ENCODE measurements at regions not wholly inside any gene's neighbourhood (a gene's known extent, or its start where the extent isn't known, plus 50 kb on each side); places are given as distances from the start of the nearest gene placed in this dataset.

DNA sequence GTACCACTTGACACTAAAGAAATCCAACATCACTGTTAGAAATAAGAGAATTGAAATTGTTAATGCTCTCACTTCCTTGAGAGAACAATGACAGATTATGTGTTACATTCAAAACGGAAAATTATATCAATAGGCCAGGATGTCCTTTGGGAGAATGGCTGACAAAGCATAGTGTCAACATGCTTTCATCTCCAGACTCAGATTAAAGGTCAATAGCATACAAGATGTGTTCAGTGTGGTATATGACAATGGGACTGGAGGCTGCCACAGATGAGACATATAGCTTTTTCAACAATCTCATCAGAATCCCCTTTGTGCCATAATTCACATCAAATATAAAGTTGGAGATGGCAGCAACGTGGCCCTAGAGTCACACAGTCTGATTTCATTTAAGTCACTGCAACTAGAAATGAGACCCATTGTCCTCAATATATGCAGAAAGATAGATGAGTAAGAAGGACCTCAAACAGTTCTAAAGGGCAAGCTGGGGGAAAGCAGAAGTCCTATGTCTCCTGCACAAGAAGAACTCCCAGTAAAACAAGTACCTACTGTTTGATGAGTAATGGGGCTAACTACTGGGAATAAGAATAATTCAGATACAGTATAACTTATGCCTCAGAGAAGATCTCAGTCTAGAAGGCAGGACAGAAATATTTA, 327.9 kb downstream of the TTLL7 start:
- DNase-seq = no peak

GRCh38 chr1:83641796-83642443, 357.0 kb downstream of the TTLL7 start:
- no peak for DNase-seq

DNA sequence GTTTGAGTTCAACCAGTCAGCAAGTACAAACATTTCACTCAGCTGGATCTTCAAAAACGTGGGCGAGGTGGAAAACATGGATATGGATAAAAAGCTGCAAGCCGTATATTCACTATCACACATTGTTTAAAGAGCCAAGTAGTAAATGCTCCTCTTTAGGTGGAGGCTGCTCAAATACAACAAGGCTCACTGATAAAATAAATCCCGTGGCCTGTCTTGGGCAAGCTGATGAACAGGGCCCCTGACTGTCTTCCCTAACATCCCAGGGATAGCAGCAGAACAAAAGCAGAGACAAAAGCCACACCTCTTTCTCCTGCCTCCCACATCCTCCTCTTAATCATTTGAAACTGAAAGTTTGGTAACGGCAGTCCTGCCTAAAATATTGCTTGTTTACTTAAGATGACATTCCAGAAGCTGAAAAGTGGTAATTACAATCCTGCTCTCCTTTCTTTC, 357.7 kb downstream of the TTLL7 start:
- DNase-seq = no peak

DNA sequence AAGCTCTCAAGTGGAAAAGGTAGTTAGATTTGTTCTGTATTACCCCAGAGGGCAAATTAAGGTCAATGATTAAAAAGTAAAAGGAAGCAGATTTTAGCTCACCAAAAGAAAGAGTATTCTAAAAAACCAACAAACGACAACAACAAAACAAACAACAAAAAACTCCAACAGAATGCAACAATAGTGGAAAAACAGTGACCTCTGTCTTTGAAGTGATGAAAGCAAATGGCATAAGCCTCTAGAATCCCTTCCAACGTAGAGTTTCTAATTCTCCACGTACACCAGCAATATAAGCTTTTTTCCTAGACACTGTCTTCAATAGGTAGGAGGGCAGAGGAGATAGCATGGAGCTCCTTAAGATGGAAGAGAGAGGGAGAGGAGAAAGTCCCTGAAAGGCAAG, 359.1 kb downstream of the TTLL7 start:
- no peak for DNase-seq

- no peak for DNase-seq
Measured at GRCh38 chr1:83637586-83637985, 361.3 kb downstream of the TTLL7 start.

DNA sequence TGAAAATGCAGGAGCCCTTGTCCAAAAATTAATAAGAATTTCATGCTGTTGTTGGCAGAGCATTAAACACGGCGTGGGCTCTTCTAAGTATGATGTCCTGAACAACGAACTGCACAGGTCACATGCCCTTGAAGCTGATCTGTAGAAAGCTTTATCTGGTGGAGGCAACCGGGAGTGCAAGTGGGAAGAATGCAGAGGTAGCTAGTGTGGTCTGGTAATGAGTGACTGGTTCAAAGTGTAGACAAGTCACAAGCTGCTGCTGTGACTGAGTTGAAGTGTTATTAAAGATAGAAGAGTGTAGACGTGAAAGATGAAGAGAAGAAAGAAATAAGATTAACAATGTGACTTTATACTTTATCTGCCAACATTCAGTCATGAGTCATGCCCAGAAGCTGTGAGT, 361.9 kb downstream of the TTLL7 start:
- DNase-seq = no peak

GRCh38 chr1:83632906-83633305, 366.0 kb downstream of the TTLL7 start:
- no peak for DNase-seq

DNA sequence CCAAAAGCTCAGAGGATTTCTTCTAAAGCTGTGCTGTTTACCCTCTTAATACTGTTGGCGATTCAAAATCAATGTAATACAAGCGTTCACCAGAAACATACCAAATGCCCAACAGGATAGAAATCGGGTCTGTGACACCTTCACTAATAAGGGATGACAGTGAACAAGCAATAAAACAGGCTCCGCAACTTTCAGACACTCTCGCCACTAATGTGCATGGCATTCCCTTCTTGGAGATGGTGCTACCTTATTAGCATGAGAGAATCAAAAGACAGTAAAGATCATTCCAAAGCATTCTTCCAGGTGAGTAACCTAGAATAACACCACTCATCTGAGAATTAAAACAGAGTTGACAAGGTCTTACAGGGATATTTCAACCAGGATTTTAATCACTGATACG, 367.1 kb downstream of the TTLL7 start:
- no peak for DNase-seq

GRCh38 chr1:83627045-83627444, 371.9 kb downstream of the TTLL7 start:
- DNase-seq = no peak

GRCh38 chr1:83626603-83627002, 372.3 kb downstream of the TTLL7 start:
- DNase-seq = no peak

- no peak for DNase-seq
Measured at GRCh38 chr1:83625646-83626045, 373.3 kb downstream of the TTLL7 start.

DNA sequence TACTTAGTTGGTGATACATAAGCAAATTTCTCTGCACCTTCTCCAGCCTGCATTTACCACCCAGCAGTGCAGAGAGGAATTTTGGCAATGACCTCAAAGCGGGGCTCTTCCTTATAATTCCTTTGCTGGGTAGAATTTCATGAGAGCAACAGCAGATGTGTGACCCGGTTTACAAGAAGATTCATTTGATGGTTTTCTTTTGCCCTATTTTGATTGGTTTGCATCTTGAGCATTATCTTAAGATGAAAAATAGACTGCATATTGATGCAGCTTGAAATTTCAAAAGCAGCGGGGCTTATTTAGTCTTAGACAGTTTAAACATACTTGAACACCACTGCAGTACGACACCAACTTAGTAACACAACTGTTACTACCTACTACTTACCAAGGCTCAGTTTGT, 378.9 kb downstream of the TTLL7 start:
- no peak for DNase-seq

GRCh38 chr1:83619170-83619896, 379.6 kb downstream of the TTLL7 start:
- DNase-seq = no peak

DNA sequence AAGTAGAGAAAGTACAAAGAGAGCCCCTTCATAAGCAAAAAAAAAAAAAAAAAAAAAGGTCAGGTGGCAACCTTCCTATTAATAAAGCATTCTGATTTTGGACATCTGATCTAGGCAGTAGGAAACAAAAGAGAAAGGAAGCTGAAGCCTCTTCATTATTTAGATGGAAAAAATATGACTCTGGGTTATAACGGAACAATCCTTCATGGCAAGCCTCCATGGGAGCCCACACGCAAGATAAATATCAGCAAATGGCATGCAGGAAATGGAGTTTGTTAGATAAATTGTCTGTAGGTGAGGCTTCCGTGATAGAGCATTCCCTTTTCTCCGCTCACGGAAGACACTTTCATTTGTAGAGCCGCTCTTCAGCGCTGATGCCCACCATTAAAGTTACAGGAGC, 381.0 kb downstream of the TTLL7 start:
- no peak for DNase-seq

DNA sequence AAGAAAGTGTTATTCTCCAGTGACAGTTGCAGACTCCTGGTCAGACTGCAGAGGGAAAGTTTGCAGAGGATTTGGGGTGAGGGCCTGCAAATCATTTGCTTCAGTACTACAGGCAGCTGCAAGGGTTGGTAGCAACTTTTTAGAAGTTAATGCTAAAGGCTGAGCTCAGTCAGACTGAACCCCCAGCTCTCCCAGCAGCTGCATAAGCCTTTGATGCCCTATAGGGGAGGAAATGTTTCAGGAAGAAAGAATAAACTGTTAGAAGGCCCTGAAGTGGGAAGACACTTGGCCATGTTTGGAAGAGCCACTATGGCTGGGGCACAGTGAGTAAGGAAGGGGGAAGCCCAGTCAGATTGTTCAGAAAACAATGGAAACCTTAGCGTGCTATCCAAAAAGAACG, 383.6 kb downstream of the TTLL7 start:
- DNase-seq = no peak

- DNase-seq = no peak
Measured at GRCh38 chr1:83606416-83606955, 392.4 kb downstream of the TTLL7 start.

DNA sequence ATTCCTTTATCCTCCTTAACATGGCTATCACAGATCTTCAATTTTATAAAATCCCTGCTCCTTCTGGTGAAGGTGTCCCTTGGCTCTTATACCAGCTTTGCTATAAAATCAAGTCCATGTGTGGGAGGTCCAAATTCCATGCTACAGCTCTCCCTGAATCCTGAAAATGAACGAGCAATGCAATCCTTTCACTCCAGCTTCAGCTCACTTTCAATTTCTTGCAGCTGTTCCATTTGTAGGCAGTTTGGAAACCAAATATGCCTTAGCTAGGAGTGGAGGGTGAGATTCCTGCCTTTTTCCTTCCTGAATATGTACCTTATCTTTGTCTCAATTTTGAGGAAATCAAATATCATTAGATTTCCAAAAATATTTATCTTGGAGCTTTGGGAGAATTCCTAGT, 402.6 kb downstream of the TTLL7 start:
- DNase-seq = no peak

DNA sequence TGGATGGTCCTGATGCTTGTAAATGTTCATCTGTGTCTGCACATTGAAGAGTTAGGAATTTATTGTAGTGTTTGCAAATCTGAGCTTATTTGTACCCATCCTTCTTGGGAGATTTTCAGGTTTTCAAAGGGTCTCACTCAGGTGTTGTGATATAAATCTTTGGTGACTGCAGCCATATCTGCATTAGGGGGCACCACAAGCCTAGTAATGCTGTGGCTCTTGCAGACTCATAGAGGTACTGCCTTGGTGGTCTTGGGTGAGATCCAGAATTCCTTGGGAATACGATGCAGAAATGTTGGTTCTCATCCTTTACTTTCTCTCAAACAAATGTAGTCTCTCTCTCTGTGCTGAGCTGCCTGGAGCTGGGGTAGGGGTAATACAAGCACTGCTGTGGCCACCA, 405.9 kb downstream of the TTLL7 start:
- no peak for DNase-seq

DNA sequence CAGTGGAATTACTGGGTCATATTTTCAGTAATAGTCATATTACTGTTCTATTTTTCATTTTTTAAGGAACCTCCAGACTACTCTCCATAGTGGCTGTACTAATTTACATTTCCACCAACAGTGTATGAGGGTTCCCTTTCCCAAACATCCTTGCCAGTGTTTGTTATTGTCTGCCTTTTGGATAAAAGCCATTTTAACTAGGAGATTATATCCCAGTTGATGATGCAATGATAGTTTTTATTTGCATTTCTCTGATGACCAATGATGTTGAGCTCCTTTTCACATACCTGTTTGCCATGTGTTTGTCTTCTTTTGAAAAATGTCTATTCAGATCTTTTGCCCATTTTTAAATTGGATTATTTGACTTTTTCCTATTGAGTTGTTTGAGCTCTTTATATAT, 410.8 kb downstream of the TTLL7 start:
- DNase-seq = no peak

DNA sequence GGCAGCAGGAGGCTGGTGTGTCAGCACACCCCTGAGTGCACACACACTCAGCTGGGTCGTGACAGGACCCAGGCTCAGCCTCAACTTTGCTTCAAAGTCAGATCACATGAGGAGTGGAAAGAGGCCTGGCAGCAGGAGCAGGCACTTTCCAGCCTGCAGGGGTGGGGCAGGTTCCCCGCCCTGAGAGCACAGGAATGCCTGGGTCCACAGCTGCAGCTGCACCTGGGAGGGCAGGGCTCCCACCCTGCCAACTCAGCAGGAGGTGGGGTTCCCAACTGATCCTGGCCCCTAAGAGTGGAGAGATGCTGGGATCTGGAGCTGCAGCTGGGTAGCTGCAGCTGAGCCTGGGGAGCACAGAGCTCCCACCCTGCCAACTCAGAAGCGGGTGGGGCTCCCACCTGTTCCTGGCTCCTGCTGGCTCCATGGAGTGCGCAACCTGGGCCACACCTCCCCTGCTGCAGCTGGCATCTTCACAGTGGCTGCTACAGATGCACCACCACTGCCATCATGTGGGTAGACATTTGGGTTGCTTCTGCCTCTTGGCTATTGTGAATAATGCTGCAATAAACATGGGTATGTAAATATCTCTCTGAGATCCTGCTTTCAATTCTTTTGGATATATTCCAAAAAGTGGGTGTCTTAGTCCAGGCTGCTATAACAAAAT, 415.4 kb downstream of the TTLL7 start:
- DNase-seq = no peak

- DNase-seq = no peak
Measured at GRCh38 chr1:83581747-83582146, 417.2 kb downstream of the TTLL7 start.

DNA sequence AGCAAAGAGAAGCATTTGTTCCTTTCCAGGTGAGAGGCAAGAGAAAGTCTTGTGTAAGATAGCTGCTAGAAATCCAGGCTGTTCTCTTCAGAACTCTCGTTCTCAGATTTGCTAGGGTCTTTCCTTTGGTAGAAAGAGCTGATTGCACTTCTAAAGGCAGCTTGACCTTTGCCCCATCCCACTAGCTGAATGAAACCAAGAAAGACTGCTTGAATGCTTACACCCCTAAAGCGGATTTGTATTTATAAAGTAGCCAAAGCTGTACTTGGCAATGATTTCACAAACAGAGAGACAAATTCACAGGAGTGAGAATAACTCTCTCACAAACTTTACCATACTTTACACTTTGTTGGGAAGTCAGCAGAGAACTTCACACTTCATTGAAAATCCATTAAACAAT, 424.1 kb downstream of the TTLL7 start:
- no peak for DNase-seq

DNA sequence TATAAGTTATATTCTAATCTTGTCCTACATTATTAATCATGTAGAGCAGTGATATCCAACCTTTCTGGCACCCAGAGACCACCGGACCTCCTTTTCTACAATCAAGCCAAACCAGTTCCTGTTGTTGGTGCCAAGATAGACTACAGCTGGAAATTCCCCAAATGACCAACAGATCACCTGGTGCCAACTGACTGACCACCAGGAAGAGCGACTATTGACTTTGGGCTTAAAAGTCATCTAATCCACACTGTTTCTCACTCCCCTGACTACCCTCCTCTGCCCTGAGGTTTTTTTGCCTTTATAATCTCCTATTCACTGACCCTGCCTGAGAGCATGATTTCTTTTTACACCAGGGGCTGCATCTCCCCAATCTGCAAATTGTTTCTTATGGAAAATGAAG, 425.2 kb downstream of the TTLL7 start:
- DNase-seq = no peak

DNA sequence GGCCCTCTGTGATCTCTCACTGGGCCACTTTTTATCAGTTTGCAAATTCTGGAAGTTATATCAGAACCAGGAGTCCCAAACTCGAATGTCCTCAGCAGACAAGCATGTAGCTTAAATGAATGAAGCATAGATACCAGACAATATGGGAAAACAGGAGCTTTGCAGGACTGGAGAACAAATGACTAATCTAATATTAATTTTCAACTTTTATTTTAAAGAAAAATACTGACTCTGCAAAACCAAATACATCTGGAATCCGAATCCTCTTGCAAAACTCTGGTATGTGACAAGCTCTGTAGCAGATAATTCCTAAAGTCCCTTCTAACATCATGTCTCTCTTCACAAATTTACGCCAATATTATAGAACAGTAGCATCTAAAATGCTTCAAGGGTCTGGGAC, 427.4 kb downstream of the TTLL7 start:
- DNase-seq = no peak

Data from SW 1271 (cell line).